NT2/D1 (cell line): ENCODE measurements at regions not wholly inside any gene's neighbourhood (a gene's known extent, or its start where the extent isn't known, plus 50 kb on each side); places are given as distances from the start of the nearest gene placed in this dataset.

Experiments
- SUZ12 ChIP-seq: IDR thresholded peaks from 2 replicates; pipeline ENCODE4 v1.6.1; 2011; ENCODE audit not compliant: insufficient read length, insufficient read depth; ENCODE audit errors: extremely low read depth
- YY1 ChIP-seq: IDR thresholded peaks from 2 replicates; pipeline ENCODE4 v1.6.1; 2011; ENCODE audit not compliant: insufficient read length, insufficient read depth

- TF ChIP-seq YY1 (no peak), SUZ12 (no peak)
Observed at GRCh38 chr3:74009961-74010844, 385.5 kb upstream of the PDZRN3 start.
